Heart right ventricle (tissue), 16 donors: ENCODE measurements at regions not wholly inside any gene's neighbourhood (a gene's known extent, or its start where the extent isn't known, plus 50 kb on each side); places are given as distances from the start of the nearest gene placed in this dataset.

Source experiments
- ATAC-seq, 8 donors: fragments of 200-7000 bp; cut with Tn5 transposase; one replicate each; pipeline ENCODE4 v1.9.1; 2020; ENCODE audit warnings: mild to moderate bottlenecking in 8 of 8, moderate library complexity in 8 of 8, moderate number of reproducible peaks in 1 of 8
- DNase-seq, 2 donors: peaks; one replicate each; pipeline ENCODE4 v3.0.0-alpha.2; 2020
- H3K27ac ChIP-seq, 10 donors: fragments of 200-600 bp; sonication (generic) in 2 of 10; one replicate each; pipeline versions ENCODE4 v1.5.0 to v1.8.0; 2020 to 2022; ENCODE audit warnings: mild to moderate bottlenecking in 3 of 10
- H3K27me3 ChIP-seq, 7 donors: fragments of 200-600 bp; one replicate each; pipeline ENCODE4 v1.8.0; 2021 to 2022; ENCODE audit warnings: mild to moderate bottlenecking in 2 of 7
- H3K36me3 ChIP-seq, 9 donors: fragments of 200-600 bp; sonication (generic) in 1 of 9; one replicate each; pipeline versions ENCODE4 v1.5.0 to v1.8.0; 2020 to 2022; ENCODE audit warnings: mild to moderate bottlenecking in 2 of 9
- H3K4me1 ChIP-seq, 9 donors: fragments of 200-600 bp; sonication (generic) in 1 of 9; one replicate each; pipeline versions ENCODE4 v1.5.0 to v1.8.0; 2020 to 2022; ENCODE audit warnings: mild to moderate bottlenecking in 4 of 9
- H3K4me3 ChIP-seq, 10 donors: fragments of 200-600 bp; sonication (generic) in 2 of 10; one replicate each; pipeline versions ENCODE4 v1.5.0 to v1.8.0; 2020 to 2022; ENCODE audit warnings: mild to moderate bottlenecking in 7 of 10, moderate library complexity in 2 of 10
- H3K9me3 ChIP-seq, 11 donors: fragments of 200-600 bp in 10 of 11; sonication (generic) in 2 of 11; one replicate each; pipeline versions ENCODE4 v1.5.0 to v1.8.0; 2013 to 2022; ENCODE audit warnings: mild to moderate bottlenecking in 2 of 11, control low read depth in 1 of 11, moderate library complexity in 1 of 11
- WGBS, 2 donors: extraction: QIAGEN DNeasy Blood & Tissue Kit; methylation state at CpG; one replicate each; pipeline ENCODE4 v1.1.7; 2013; ENCODE audit warnings: inconsistent platforms in 1 of 2; 5-methylcytosine and 5-hydroxymethylcytosine counted together
- intact Hi-C, 10 donors: fragments of 100-400 bp; cut with DNase I; formaldehyde crosslinking; loops; one replicate each; pipeline versions ENCODE4 v1.11.1 to v1.14.2; 2022
- TF ChIP-seq, protein P1 (sequence below), 9 donors: fragments of 200-600 bp; sonication (generic) in 2 of 9; IDR thresholded peaks; one replicate each; pipeline versions ENCODE4 v1.5.0 to v1.8.0; 2021 to 2022; ENCODE audit warnings: antibody characterized with exemption in 9 of 9, mild to moderate bottlenecking in 5 of 9, moderate library complexity in 1 of 9
- donor health status: Arrhythmogenic right ventricular cardiomyopathy.
- donor health status: ischemic (EF 13 %, LVEDD 7.1; RV severe dilation, severe dysfunction).
- donor health status: healthy with polysubstance abuse.
- donor health status: DM: no; HTN: yes; CAD: no.
- donor health status: DM: no; HTN: no; CAD: no.
- donor health status: ischemic (EF 25% LVEDD 6.9; RV normal size, moderate dysfunction).
- donor health status: ischemic (EF 25% LVEDD 5.7; RV mildly dilated, moderate dysfunction).
- donor health status: healthy.
- donor health status: DM: yes; HTN: yes; CAD: no.
- donor health status: Ischemic cardiomyopathy.
- donor health status: ischemic (EF 35%, LVEDD 5.7; RV mildly dilated, moderate dysfunction).
- donor health status: nonischemic (EF 11% LVEDD 7.7; RV severe dilation, severe dysfunction).
- donor health status: DM: yes; HTN: yes; CAD: no.
- donor health status: PGD.
- donor health status: ischemic (EF 29% LVEDD 5.4; RV normal size, mild dysfunction).
- donor health status: nonischemic (EF 23%, LVEDD 6.1; RV moderate dilation, normal function).

DNA sequence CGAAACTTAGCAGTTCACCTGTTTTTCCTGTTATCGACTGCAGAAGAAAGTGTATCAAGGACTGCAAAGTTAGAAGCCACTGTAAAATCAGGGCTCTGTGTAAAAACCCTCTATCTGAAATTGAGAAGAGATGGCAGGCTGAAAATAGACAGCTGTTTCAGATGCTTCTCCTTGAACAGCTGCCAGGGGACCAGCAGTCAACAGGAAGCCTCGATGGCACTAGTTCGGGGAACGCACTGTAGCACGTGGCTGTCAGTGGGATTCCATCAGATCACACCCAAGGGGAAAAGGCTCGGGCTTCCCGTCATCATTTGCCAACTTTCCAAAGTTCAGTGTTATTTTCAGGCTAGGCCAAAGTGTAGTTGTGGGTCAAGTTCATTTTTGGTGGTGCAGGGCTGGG, 316.9 kb downstream of the TXNL1 start:
- Histone ChIP-seq H3K36me3 (no peaks in the 10 kb centered on the region), H3K4me1 (peaks cover 0 to 29% (median 13%) of the 10 kb centered on the region in 9 donors), H3K4me3 (no peak overlapping the region), H3K9me3 (peaks cover 0 to 3% (median 0%) of the 10 kb centered on the region in 11 donors), H3K27ac (peak overlapping the region in 5 of 10 donors; percentile 0 to 46 (median 28)), H3K27me3 (no peaks in the 10 kb centered on the region)
- DNase-seq (peak; percentile 38 to 75), ATAC-seq (peak; percentile 55 to 86 (median 78))
- WGBS, 2 donors: 3 to 8% methylated on average over 8 of the region's 8 CpGs
- intact Hi-C loops: no loop called here
- TF ChIP-seq, protein P1, sequence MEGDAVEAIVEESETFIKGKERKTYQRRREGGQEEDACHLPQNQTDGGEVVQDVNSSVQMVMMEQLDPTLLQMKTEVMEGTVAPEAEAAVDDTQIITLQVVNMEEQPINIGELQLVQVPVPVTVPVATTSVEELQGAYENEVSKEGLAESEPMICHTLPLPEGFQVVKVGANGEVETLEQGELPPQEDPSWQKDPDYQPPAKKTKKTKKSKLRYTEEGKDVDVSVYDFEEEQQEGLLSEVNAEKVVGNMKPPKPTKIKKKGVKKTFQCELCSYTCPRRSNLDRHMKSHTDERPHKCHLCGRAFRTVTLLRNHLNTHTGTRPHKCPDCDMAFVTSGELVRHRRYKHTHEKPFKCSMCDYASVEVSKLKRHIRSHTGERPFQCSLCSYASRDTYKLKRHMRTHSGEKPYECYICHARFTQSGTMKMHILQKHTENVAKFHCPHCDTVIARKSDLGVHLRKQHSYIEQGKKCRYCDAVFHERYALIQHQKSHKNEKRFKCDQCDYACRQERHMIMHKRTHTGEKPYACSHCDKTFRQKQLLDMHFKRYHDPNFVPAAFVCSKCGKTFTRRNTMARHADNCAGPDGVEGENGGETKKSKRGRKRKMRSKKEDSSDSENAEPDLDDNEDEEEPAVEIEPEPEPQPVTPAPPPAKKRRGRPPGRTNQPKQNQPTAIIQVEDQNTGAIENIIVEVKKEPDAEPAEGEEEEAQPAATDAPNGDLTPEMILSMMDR (IDR thresholded peaks at IDR 0.05): no peak

DNA sequence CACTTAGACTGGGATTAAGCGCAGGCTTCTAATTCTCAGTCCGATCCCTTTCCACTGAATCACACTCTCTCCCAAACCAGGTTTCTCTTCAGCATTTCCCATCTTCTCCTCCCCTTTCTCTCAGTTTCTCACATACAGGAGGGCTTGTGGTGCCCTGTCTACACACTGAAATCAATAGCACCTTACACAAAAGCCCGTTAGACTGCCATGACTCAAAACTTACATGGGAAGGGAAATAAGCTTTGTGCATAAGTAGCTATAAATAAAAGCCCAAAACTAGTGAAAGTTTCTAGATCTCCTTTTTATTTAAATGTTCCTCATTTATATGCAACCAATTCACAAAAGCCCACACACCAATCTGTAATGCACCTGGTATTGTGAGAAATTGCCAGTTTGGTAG, 318.4 kb downstream of the TXNL1 start:
- H3K36me3 ChIP-seq: no peaks in the 10 kb centered on the region
- WGBS, 2 donors: 92 to 93% methylated on average over 3 of the region's 3 CpGs
- no peak overlapping the region for H3K4me3 ChIP-seq
- no peaks in the 10 kb centered on the region for H3K27me3 ChIP-seq
- intact Hi-C loops: no loop called here
- DNase-seq (no peak), ATAC-seq (no peak)
- H3K27ac ChIP-seq: no peak overlapping the region
- H3K9me3 ChIP-seq: peaks cover 0 to 3% (median 0%) of the 10 kb centered on the region in 11 donors
- TF ChIP-seq, protein P1 (IDR thresholded peaks at IDR 0.05): no peak
- peaks cover 0 to 29% (median 13%) of the 10 kb centered on the region in 9 donors for H3K4me1 ChIP-seq

DNA sequence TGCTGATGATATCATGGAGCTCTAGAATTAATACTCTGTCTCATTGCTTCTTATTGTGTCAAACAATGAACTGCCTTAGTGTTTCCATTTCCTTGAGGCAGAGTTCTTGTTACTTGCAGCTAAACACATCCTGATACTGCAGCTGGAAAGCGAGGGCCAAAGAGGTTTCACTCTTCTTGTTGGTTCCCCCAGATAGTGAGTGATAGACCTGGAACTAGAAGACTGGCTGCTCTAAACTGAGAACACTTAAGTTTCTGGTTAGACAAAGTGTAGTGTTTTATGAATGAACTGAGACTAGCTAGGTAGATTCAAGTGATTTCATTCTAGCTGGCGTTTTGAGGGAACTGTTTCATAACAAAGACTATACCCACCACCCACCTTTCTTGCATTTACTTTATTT, 321.7 kb downstream of the TXNL1 start:
- Histone ChIP-seq H3K4me3 (no peak overlapping the region), H3K27me3 (no peaks in the 10 kb centered on the region), H3K36me3 (no peaks in the 10 kb centered on the region), H3K4me1 (peaks cover 0 to 15% (median 9%) of the 10 kb centered on the region in 9 donors), H3K27ac (no peak overlapping the region), H3K9me3 (peaks cover 0 to 3% (median 0%) of the 10 kb centered on the region in 11 donors)
- DNase-seq (no peak), ATAC-seq (no peak)
- intact Hi-C loops: no loop called here
- WGBS, 2 donors: 93 to 95% methylated on average over 2 of the region's 2 CpGs
- TF ChIP-seq, protein P1 (IDR thresholded peaks at IDR 0.05): no peak

DNA sequence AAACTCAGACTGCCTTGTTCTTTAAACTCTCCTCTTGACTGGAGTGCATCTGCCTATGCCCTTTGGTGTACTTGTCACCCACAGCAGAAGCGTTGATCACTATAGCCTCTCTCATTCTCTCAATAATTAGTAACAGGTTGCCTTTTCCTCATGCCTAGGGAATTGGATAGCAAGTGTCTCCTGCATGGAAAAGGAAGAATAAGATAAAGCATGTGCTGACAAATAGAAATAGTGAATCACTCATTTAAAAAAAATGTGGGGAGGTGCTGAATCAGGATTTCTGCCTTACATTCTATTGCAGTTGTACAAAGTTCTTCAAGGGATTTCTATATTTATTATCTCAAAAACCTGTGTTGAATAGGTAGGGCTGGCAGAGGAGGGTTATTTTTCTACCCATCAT, 323.0 kb downstream of the TXNL1 start:
- 88 to 93% methylated on average over 1 of the region's 1 CpG for WGBS, 2 donors
- TF ChIP-seq, protein P1 (IDR thresholded peaks at IDR 0.05): no peak
- Histone ChIP-seq H3K27me3 (no peaks in the 10 kb centered on the region), H3K4me3 (no peak overlapping the region), H3K27ac (no peak overlapping the region), H3K36me3 (no peaks in the 10 kb centered on the region), H3K9me3 (peaks cover 0 to 3% (median 0%) of the 10 kb centered on the region in 11 donors), H3K4me1 (peaks cover 0 to 2% (median 0%) of the 10 kb centered on the region in 9 donors)
- DNase-seq (no peak), ATAC-seq (no peak)
- intact Hi-C loops: no loop called here
